ENCODE measurements at regions not wholly inside any gene's neighbourhood (a gene's known extent, or its start where the extent isn't known, plus 50 kb on each side); places are given as distances from the start of the nearest gene placed in this dataset.

DNA sequence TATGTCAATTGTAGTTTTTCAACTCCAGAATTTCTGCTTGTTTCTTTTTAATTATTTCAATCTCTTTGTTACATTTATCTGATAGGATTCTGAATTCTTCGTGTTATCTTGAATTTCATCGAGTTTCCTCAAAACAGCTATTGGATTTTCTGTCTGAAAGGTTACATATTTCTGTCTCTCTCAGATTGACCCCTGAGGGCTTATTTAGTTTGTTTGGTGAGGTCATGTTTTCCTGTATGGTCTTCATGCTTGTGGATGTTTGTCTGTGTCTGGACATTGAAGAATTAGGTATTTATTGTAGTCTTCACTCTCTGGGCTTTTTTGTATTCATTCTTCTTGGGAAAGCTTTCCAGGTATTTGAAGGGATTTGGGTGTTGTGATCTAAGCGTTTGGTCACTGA, 85.6 kb downstream of the SNAPC1 start:
- TF ChIP-seq, protein P1, sequence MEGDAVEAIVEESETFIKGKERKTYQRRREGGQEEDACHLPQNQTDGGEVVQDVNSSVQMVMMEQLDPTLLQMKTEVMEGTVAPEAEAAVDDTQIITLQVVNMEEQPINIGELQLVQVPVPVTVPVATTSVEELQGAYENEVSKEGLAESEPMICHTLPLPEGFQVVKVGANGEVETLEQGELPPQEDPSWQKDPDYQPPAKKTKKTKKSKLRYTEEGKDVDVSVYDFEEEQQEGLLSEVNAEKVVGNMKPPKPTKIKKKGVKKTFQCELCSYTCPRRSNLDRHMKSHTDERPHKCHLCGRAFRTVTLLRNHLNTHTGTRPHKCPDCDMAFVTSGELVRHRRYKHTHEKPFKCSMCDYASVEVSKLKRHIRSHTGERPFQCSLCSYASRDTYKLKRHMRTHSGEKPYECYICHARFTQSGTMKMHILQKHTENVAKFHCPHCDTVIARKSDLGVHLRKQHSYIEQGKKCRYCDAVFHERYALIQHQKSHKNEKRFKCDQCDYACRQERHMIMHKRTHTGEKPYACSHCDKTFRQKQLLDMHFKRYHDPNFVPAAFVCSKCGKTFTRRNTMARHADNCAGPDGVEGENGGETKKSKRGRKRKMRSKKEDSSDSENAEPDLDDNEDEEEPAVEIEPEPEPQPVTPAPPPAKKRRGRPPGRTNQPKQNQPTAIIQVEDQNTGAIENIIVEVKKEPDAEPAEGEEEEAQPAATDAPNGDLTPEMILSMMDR (IDR thresholded peaks at IDR 0.05; ENCODE audit: insufficient read depth in 1 of 2, low read depth in 1 of 2, low read length in 1 of 2, severe bottlenecking in 1 of 2, unreplicated experiment in 1 of 2) = no peak
- no peaks in the 10 kb centered on the region for H3K27me3 Mint-ChIP-seq (ENCODE audit: insufficient read depth, unreplicated experiment)
- Histone ChIP-seq H3K36me3 (ENCODE audit: control insufficient read depth, insufficient read depth, low read length) (no peaks in the 10 kb centered on the region), H3K9me3 (no peaks in the 10 kb centered on the region), H3K4me1 (no peaks in the 10 kb centered on the region), H3K27me3 (replicated peaks; ENCODE audit: control insufficient read depth, insufficient read depth, low read length) (no peaks in the 10 kb centered on the region), H3K4me3 (ENCODE audit: low read depth, low read length) (no peak overlapping the region)
- H3K9me3 Mint-ChIP-seq (ENCODE audit: unreplicated experiment) = no peaks in the 10 kb centered on the region
- intact Hi-C loops (cut with micrococcal nuclease; ENCODE audit: unreplicated experiment) = no loop called here
- POLR2A ChIA-PET = no interaction called here
- no peaks in the 10 kb centered on the region for H3K36me3 Mint-ChIP-seq (ENCODE audit: insufficient read depth, unreplicated experiment)
- no peak for DNase-seq
- BruUV-seq (replicated peaks) = no TSS peak
- no peak overlapping the region for H3K4me3 Mint-ChIP-seq (ENCODE audit: unreplicated experiment)
- H3K27ac Mint-ChIP-seq (ENCODE audit: unreplicated experiment) = no peak overlapping the region
- CTCF ChIA-PET = no interaction called here
- H3K4me1 Mint-ChIP-seq (ENCODE audit: low read depth, unreplicated experiment) = no peaks in the 10 kb centered on the region

DNA sequence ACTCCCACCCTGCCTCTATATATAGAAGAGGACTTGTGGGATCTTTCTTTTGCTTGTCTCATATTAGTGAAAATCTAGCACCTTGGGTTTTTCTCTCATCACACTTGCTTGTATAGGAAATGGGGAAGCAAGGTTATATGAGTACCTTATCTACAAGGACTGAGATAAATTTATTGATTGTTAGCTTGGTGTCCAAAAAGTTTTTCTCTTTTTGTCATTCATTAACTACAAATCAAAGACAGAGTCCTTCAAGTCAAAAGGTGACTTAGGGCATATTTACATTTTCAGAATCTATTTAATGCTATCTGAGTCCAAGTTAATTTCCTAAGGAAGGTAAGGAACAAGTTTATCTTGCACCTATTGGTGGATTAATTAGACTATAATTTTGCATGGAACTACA, 92.7 kb downstream of the SNAPC1 start:
- H3K27me3 ChIP-seq (replicated peaks; ENCODE audit: control insufficient read depth, insufficient read depth, low read length) = no peaks in the 10 kb centered on the region
- no peaks in the 10 kb centered on the region for H3K36me3 Mint-ChIP-seq (ENCODE audit: insufficient read depth, unreplicated experiment)
- ChIA-PET CTCF (no interaction called here), POLR2A (no interaction called here)
- peaks cover 10% of the 10 kb centered on the region for H3K4me1 ChIP-seq
- H3K27me3 Mint-ChIP-seq (ENCODE audit: insufficient read depth, unreplicated experiment) = peaks cover 4% of the 10 kb centered on the region
- no peak for DNase-seq
- H3K4me3 Mint-ChIP-seq (ENCODE audit: unreplicated experiment) = no peak overlapping the region
- intact Hi-C loops (cut with micrococcal nuclease; ENCODE audit: unreplicated experiment) = no loop called here
- no peak overlapping the region for H3K4me3 ChIP-seq (ENCODE audit: low read depth, low read length)
- no peaks in the 10 kb centered on the region for H3K9me3 ChIP-seq
- H3K9me3 Mint-ChIP-seq (ENCODE audit: unreplicated experiment) = peaks cover 10% of the 10 kb centered on the region
- peaks cover 13% of the 10 kb centered on the region for H3K4me1 Mint-ChIP-seq (ENCODE audit: low read depth, unreplicated experiment)
- no peaks in the 10 kb centered on the region for H3K36me3 ChIP-seq (ENCODE audit: control insufficient read depth, insufficient read depth, low read length)
- BruUV-seq (replicated peaks) = no TSS peak
- TF ChIP-seq, protein P1 (IDR thresholded peaks at IDR 0.05; ENCODE audit: insufficient read depth in 1 of 2, low read depth in 1 of 2, low read length in 1 of 2, severe bottlenecking in 1 of 2, unreplicated experiment in 1 of 2) = no peak
- H3K27ac Mint-ChIP-seq (ENCODE audit: unreplicated experiment) = no peak overlapping the region

DNA sequence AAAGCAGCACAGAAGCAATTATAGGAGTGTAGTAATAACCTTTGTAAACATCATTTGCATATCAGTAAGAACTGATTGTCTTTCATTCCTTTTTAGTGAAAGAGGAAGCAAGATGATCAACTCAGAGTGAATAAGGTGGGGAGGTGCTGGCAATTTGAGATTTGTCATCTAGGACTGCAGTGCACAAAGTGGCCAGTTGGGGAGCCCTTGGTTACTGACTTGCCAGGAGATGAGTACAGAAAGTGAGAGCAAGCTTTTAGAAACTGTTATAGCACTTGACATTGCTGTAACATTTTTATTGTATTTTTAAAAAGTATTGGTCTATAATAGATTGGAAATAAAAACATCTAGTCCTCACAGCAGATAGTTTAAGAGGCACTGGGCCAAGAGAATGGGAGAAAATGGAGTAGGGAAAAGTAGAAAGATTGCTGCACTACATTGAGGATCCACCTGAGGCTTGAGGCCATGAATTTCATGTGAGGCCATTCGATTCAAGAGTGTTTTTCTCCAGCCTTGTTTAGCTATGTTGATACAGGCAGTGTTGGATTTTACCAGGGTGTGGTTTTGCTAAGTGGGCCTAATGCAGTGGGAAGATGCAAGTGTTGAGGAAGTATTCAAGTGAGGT, 98.2 kb downstream of the SNAPC1 start:
- Histone ChIP-seq H3K4me1 (no peaks in the 10 kb centered on the region), H3K9me3 (no peaks in the 10 kb centered on the region), H3K4me3 (ENCODE audit: low read depth, low read length) (no peak overlapping the region), H3K27me3 (replicated peaks; ENCODE audit: control insufficient read depth, insufficient read depth, low read length) (no peaks in the 10 kb centered on the region), H3K36me3 (ENCODE audit: control insufficient read depth, insufficient read depth, low read length) (no peaks in the 10 kb centered on the region)
- Mint-ChIP-seq H3K4me1 (ENCODE audit: low read depth, unreplicated experiment) (peaks cover 7% of the 10 kb centered on the region), H3K36me3 (ENCODE audit: insufficient read depth, unreplicated experiment) (no peaks in the 10 kb centered on the region), H3K27ac (ENCODE audit: unreplicated experiment) (no peak overlapping the region), H3K9me3 (ENCODE audit: unreplicated experiment) (peaks cover 10% of the 10 kb centered on the region), H3K4me3 (ENCODE audit: unreplicated experiment) (no peak overlapping the region), H3K27me3 (ENCODE audit: insufficient read depth, unreplicated experiment) (peaks cover 13% of the 10 kb centered on the region)
- intact Hi-C loops (cut with micrococcal nuclease; ENCODE audit: unreplicated experiment) = loop anchor here (1.0 kb wide), 1 partner anchor 267 kb away; no protein-coding TSS in a partner anchor
- TF ChIP-seq, protein P1 (IDR thresholded peaks at IDR 0.05; ENCODE audit: insufficient read depth in 1 of 2, low read depth in 1 of 2, low read length in 1 of 2, severe bottlenecking in 1 of 2, unreplicated experiment in 1 of 2) = peak; percentile 70 to 80
- POLR2A ChIA-PET = no interaction called here
- DNase-seq = peak in 1 of 2 experiments; percentile 59
- no TSS peak for BruUV-seq (replicated peaks)
- CTCF ChIA-PET = interaction anchor here (0.9 kb wide), 1 partner anchor 54 kb away, joined by 3 read pairs; no protein-coding TSS in a partner anchor
